ENCODE measurements at regions not wholly inside any gene's neighbourhood (a gene's known extent, or its start where the extent isn't known, plus 50 kb on each side); places are given as distances from the start of the nearest gene placed in this dataset.

GRCh38 chr18:7395566-7395965 lies 164.7 kb downstream of the LRRC30 start:
- no peak for TF ChIP-seq CREB1 (IDR thresholded peaks at IDR 0.05; ENCODE audit: low read depth)
- no peak for TF ChIP-seq EZH2 (IDR thresholded peaks at IDR 0.05; ENCODE audit: borderline replicate concordance, control insufficient read depth, low read depth, low read length)
- TF ChIP-seq TCF12 (IDR thresholded peaks at IDR 0.05; ENCODE audit: low read depth, low read length), result no peak
- no peak for TF ChIP-seq DPF2 (IDR thresholded peaks at IDR 0.05)
- TF ChIP-seq, protein P1, sequence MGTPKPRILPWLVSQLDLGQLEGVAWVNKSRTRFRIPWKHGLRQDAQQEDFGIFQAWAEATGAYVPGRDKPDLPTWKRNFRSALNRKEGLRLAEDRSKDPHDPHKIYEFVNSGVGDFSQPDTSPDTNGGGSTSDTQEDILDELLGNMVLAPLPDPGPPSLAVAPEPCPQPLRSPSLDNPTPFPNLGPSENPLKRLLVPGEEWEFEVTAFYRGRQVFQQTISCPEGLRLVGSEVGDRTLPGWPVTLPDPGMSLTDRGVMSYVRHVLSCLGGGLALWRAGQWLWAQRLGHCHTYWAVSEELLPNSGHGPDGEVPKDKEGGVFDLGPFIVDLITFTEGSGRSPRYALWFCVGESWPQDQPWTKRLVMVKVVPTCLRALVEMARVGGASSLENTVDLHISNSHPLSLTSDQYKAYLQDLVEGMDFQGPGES (IDR thresholded peaks at IDR 0.05), result no peak
- TF ChIP-seq TAF1 (IDR thresholded peaks at IDR 0.05; ENCODE audit: borderline replicate concordance, low read depth, low read length), result no peak
- TF ChIP-seq POLR2AphosphoS5 (IDR thresholded peaks at IDR 0.05; ENCODE audit: low read length), result no peak
- TF ChIP-seq ZNF24 (IDR thresholded peaks at IDR 0.05), result no peak
- TF ChIP-seq, protein P2, sequence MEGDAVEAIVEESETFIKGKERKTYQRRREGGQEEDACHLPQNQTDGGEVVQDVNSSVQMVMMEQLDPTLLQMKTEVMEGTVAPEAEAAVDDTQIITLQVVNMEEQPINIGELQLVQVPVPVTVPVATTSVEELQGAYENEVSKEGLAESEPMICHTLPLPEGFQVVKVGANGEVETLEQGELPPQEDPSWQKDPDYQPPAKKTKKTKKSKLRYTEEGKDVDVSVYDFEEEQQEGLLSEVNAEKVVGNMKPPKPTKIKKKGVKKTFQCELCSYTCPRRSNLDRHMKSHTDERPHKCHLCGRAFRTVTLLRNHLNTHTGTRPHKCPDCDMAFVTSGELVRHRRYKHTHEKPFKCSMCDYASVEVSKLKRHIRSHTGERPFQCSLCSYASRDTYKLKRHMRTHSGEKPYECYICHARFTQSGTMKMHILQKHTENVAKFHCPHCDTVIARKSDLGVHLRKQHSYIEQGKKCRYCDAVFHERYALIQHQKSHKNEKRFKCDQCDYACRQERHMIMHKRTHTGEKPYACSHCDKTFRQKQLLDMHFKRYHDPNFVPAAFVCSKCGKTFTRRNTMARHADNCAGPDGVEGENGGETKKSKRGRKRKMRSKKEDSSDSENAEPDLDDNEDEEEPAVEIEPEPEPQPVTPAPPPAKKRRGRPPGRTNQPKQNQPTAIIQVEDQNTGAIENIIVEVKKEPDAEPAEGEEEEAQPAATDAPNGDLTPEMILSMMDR (IDR thresholded peaks at IDR 0.05 in 2 of 3, conservative IDR thresholded peaks at IDR 0.05 in 1 of 3; ENCODE audit: control insufficient read depth in 2 of 3, extremely low read depth in 1 of 3, insufficient read depth in 1 of 3, low read depth in 3 of 3, low read length in 3 of 3), result no peak
- TF ChIP-seq HDGF (IDR thresholded peaks at IDR 0.05), result no peak
- TF ChIP-seq MAX (IDR thresholded peaks at IDR 0.05; ENCODE audit: low read depth, low read length), result no peak
- no peak for TF ChIP-seq IRF4 (IDR thresholded peaks at IDR 0.05; ENCODE audit: low read depth, low read length)
